ENCODE measurements at regions not wholly inside any gene's neighbourhood (a gene's known extent, or its start where the extent isn't known, plus 50 kb on each side); places are given as distances from the start of the nearest gene placed in this dataset.

- TF ChIP-seq, protein P1, sequence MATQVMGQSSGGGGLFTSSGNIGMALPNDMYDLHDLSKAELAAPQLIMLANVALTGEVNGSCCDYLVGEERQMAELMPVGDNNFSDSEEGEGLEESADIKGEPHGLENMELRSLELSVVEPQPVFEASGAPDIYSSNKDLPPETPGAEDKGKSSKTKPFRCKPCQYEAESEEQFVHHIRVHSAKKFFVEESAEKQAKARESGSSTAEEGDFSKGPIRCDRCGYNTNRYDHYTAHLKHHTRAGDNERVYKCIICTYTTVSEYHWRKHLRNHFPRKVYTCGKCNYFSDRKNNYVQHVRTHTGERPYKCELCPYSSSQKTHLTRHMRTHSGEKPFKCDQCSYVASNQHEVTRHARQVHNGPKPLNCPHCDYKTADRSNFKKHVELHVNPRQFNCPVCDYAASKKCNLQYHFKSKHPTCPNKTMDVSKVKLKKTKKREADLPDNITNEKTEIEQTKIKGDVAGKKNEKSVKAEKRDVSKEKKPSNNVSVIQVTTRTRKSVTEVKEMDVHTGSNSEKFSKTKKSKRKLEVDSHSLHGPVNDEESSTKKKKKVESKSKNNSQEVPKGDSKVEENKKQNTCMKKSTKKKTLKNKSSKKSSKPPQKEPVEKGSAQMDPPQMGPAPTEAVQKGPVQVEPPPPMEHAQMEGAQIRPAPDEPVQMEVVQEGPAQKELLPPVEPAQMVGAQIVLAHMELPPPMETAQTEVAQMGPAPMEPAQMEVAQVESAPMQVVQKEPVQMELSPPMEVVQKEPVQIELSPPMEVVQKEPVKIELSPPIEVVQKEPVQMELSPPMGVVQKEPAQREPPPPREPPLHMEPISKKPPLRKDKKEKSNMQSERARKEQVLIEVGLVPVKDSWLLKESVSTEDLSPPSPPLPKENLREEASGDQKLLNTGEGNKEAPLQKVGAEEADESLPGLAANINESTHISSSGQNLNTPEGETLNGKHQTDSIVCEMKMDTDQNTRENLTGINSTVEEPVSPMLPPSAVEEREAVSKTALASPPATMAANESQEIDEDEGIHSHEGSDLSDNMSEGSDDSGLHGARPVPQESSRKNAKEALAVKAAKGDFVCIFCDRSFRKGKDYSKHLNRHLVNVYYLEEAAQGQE (IDR thresholded peaks at IDR 0.05; ENCODE audit: insufficient read depth in 1 of 2, low read depth in 2 of 2, low read length in 2 of 2) = no peak
- TF ChIP-seq TAF1 (IDR thresholded peaks at IDR 0.05; ENCODE audit: borderline replicate concordance, insufficient read depth, low read length) (no peak), POLR2AphosphoS5 (IDR thresholded peaks at IDR 0.05; ENCODE audit: low read depth, low read length) (no peak)
Observed at GRCh38 chr13:23098161-23098907, 82.4 kb upstream of the SGCG start.

DNA sequence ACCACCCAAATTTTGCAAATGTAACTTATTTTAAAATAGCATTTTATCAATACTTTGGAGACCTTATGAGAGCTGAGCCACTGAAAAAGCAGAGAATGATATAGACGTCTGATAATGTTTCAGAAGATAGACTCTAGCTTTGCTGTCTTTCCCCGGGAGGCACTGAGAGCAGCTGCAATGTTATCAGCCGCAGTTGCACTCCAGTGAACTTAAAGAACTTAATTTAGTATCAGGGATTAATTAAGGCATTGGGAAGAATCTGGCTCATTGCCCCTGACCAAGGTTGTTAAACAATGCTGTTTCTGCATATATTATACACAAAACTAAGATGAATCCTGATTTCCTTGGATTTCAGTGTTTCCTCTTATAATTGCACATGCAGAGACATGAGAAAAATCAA lies 75.7 kb upstream of the SGCG start:
- TF ChIP-seq FOXP2 (optimal IDR thresholded peaks at IDR 0.05; ENCODE audit: borderline replicate concordance, extremely low read depth, extremely low read length, insufficient read depth) (no peak), TAF1 (IDR thresholded peaks at IDR 0.05; ENCODE audit: borderline replicate concordance, insufficient read depth, low read length) (no peak), POLR2AphosphoS5 (IDR thresholded peaks at IDR 0.05; ENCODE audit: low read depth, low read length) (no peak), SIN3A (IDR thresholded peaks at IDR 0.05; ENCODE audit: borderline replicate concordance, insufficient read depth, low read length) (no peak)
- TF ChIP-seq, protein P1 (IDR thresholded peaks at IDR 0.05; ENCODE audit: insufficient read depth in 1 of 2, low read depth in 2 of 2, low read length in 2 of 2) = no peak

GRCh38 chr13:23107665-23108064 lies 73.1 kb upstream of the SGCG start:
- TF ChIP-seq, protein P1 (IDR thresholded peaks at IDR 0.05; ENCODE audit: insufficient read depth in 1 of 2, low read depth in 2 of 2, low read length in 2 of 2) = no peak
- TF ChIP-seq TAF1 (IDR thresholded peaks at IDR 0.05; ENCODE audit: borderline replicate concordance, insufficient read depth, low read length) = no peak
- TF ChIP-seq SIN3A (IDR thresholded peaks at IDR 0.05; ENCODE audit: borderline replicate concordance, insufficient read depth, low read length) = no peak
- no peak for TF ChIP-seq POLR2AphosphoS5 (IDR thresholded peaks at IDR 0.05; ENCODE audit: low read depth, low read length)
- TF ChIP-seq FOXP2 (optimal IDR thresholded peaks at IDR 0.05; ENCODE audit: borderline replicate concordance, extremely low read depth, extremely low read length, insufficient read depth) = no peak

DNA sequence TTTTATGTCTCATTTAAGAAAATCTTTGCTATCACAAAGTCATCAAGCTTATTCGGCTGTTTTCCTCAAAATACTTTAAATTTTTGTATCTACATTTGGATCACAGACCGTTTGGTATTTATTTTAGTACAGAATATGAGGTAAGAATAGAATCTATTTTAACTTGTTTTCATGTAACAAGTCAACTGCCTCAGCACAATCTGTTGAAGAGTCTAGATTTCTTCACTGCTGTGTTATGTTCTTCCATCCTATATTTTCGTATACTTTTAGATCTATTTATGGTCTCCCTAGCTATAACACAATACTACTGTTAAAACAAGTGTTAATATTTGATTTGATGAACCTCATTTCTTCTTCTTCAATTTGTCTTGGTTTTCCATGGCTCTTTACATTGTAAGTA lies 61.6 kb upstream of the SGCG start:
- TF ChIP-seq, protein P1 (IDR thresholded peaks at IDR 0.05; ENCODE audit: insufficient read depth in 1 of 2, low read depth in 2 of 2, low read length in 2 of 2) = no peak
- TF ChIP-seq FOXP2 (optimal IDR thresholded peaks at IDR 0.05; ENCODE audit: borderline replicate concordance, extremely low read depth, extremely low read length, insufficient read depth) (no peak), TAF1 (IDR thresholded peaks at IDR 0.05; ENCODE audit: borderline replicate concordance, insufficient read depth, low read length) (no peak), POLR2AphosphoS5 (IDR thresholded peaks at IDR 0.05; ENCODE audit: low read depth, low read length) (no peak), SIN3A (IDR thresholded peaks at IDR 0.05; ENCODE audit: borderline replicate concordance, insufficient read depth, low read length) (no peak)
